ENCODE measurements at regions not wholly inside any gene's neighbourhood (a gene's known extent, or its start where the extent isn't known, plus 50 kb on each side); places are given as distances from the start of the nearest gene placed in this dataset.

DNA sequence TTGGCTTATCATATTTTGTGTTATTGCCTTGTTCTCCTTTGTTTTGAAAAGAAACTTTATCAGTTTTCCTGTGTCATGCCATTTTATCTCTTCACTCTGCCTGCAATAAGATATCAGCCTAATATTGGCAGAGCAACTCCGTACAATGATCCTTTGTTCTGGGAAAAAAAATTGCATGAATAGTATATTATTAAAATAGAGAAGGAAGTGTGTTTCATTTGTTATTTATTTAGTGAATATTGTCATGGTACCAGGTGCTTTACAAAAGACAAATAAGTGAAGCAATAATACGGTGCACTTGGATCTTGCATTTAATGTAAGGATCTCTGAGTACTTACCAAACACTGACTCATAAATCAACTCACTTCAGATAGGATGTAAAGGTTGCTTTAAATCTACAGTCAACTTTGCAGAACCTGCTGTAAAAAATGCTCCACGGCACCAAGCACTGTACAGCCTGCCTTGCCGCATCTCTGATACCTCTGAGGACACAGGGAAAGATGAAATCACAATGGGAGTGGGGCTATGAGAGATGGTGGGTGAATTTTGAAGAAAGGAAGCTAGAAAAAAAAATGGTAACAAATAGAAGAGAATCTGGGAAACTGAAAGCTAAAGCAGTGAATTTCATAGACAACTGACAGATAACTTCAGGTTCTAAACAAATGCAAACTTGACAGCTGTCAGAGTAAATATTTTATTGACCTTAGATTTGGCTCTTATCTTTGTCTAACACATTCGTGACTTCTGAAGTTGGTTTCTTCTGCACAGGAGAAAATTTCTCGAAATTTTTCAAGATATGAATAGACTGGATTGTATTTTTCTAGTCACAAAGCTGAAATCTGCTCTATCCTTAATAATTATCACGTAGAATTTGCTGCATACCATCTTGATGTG, 232.1 kb downstream of the ENC1 start:
- TF ChIP-seq, protein P1, sequence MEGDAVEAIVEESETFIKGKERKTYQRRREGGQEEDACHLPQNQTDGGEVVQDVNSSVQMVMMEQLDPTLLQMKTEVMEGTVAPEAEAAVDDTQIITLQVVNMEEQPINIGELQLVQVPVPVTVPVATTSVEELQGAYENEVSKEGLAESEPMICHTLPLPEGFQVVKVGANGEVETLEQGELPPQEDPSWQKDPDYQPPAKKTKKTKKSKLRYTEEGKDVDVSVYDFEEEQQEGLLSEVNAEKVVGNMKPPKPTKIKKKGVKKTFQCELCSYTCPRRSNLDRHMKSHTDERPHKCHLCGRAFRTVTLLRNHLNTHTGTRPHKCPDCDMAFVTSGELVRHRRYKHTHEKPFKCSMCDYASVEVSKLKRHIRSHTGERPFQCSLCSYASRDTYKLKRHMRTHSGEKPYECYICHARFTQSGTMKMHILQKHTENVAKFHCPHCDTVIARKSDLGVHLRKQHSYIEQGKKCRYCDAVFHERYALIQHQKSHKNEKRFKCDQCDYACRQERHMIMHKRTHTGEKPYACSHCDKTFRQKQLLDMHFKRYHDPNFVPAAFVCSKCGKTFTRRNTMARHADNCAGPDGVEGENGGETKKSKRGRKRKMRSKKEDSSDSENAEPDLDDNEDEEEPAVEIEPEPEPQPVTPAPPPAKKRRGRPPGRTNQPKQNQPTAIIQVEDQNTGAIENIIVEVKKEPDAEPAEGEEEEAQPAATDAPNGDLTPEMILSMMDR (IDR thresholded peaks at IDR 0.05), result no peak
- DNase-seq (no peak), ATAC-seq (peak; percentile 86)
- intact Hi-C loops (cut with DNase I, micrococcal nuclease), result no loop called here
- H3K4me1 ChIP-seq (ENCODE audit: low read depth), result peaks cover 16% of the 10 kb centered on the region
- H3K9me3 ChIP-seq, result no peaks in the 10 kb centered on the region
- H3K36me3 ChIP-seq (ENCODE audit: low read depth), result no peaks in the 10 kb centered on the region
- H3K4me3 ChIP-seq, result no peak overlapping the region

DNA sequence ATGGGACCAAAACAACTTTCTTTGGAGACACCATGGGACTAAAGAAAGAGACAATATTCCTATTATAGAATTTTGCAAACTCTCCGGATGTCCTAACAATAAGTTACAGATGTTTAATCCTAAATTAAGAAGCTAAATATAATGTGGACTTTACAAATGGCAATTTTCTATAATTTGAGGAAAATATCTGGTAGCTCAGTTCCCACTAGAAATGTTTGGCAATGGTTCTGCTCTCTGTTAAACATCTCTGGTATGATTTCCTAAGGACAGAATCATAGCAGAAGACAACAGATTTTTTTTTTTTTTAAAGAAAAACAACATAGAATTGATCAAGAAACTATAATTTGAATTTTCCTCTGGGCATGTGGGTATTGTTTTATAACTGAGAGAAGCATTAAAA, 232.8 kb downstream of the ENC1 start:
- H3K4me3 ChIP-seq, result no peak overlapping the region
- no peak for DNase-seq
- peaks cover 12% of the 10 kb centered on the region for H3K4me1 ChIP-seq (ENCODE audit: low read depth)
- no peaks in the 10 kb centered on the region for H3K36me3 ChIP-seq (ENCODE audit: low read depth)
- H3K9me3 ChIP-seq, result no peaks in the 10 kb centered on the region
- TF ChIP-seq, protein P1 (IDR thresholded peaks at IDR 0.05), result no peak
- no peak for ATAC-seq
- intact Hi-C loops (cut with DNase I, micrococcal nuclease), result no loop called here

DNA sequence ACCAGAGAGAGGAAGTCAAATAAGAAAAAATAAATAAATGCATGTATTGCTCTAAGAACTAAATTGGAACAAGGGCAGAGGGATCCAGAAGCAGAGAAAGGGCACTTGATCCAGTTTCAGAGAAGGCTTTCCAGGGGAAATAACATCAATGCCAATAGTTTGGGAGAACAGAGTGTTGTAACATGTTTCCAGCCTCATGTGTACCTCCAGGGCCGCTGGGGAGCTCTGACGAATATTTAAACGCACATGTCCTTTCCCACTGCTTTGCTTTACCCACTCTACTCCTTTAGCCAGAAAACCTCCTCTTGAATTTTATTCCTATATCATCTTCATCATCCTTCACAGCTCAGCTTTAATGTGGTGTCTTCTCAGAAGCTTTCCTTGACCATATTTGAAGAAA, 233.7 kb downstream of the ENC1 start:
- Histone ChIP-seq H3K4me3 (no peak overlapping the region), H3K36me3 (ENCODE audit: low read depth) (no peaks in the 10 kb centered on the region), H3K9me3 (no peaks in the 10 kb centered on the region), H3K4me1 (ENCODE audit: low read depth) (peaks cover 12% of the 10 kb centered on the region)
- ATAC-seq, result no peak
- intact Hi-C loops (cut with DNase I, micrococcal nuclease), result no loop called here
- no peak for DNase-seq
- TF ChIP-seq, protein P1 (IDR thresholded peaks at IDR 0.05), result no peak

DNA sequence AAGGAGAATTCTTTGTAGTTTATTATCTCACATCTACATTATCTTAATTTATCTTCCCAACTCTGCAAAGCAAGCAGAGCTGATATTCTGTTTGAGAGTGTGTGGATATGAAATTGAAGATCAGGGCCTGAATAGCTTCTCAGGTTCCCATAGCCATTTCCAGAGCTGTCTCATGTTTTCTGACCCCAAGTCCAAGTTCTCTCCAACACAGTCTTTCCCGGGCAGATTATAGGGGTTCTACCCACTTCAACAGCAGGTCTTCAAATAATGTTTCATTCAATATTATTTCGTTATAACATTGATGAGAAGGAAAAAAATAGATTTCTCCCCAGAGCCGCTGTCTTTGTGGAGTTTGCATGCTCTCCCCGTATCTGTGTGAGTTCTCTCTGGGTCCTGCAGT, 234.9 kb downstream of the ENC1 start:
- no peaks in the 10 kb centered on the region for H3K9me3 ChIP-seq
- TF ChIP-seq, protein P1 (IDR thresholded peaks at IDR 0.05), result no peak
- no peaks in the 10 kb centered on the region for H3K36me3 ChIP-seq (ENCODE audit: low read depth)
- intact Hi-C loops (cut with DNase I, micrococcal nuclease), result no loop called here
- H3K4me3 ChIP-seq, result no peak overlapping the region
- DNase-seq, result no peak
- peaks cover 12% of the 10 kb centered on the region for H3K4me1 ChIP-seq (ENCODE audit: low read depth)
- no peak for ATAC-seq

DNA sequence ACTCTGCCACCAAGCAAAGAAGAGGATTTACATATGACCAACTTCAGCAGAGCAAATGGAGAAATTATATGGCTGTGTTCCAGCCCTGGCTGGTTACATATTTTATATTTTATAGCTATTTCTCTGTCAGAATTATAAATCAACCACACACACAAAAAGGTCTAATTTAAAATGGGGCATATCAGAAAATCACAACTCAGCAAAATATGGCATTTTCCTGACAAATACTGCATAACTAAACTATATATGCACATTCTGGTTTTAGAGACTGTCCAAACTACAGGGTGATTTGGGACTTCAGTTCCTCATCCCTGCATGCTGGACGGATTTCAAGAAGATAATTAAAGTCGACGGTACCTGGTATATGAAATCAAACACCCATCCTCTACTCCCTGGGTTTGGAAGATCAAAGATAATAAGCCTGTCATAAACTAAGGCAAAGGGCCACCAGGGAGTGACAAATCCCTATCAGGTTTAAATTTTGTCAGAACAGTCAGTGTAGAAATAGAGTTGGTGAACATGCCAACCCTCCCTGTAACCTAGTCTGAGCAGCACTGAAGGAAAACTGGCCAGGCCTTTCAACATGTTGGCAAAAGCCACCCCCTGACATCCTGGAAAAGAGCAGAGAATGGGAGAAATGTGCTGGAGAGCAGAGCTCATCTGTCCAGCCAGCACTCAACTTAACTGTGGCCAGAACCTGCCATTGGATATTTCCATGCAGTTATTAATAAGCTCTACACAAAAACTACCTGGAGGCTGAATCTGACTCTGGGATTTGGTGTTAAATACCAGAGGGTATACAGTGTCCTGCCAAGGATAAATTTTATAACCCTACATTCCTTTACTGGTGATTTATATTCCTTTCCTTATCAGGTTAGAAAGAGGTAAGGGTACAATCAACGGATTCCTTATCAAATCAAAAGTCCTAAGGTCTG, 235.7 kb downstream of the ENC1 start:
- TF ChIP-seq, protein P1 (IDR thresholded peaks at IDR 0.05), result no peak
- H3K9me3 ChIP-seq, result no peaks in the 10 kb centered on the region
- ATAC-seq (peak; percentile 45), DNase-seq (no peak)
- intact Hi-C loops (cut with DNase I, micrococcal nuclease), result no loop called here
- no peaks in the 10 kb centered on the region for H3K36me3 ChIP-seq (ENCODE audit: low read depth)
- peaks cover 12% of the 10 kb centered on the region for H3K4me1 ChIP-seq (ENCODE audit: low read depth)
- H3K4me3 ChIP-seq, result no peak overlapping the region
